ENCODE measurements at regions not wholly inside any gene's neighbourhood (a gene's known extent, or its start where the extent isn't known, plus 50 kb on each side); places are given as distances from the start of the nearest gene placed in this dataset.
"Not testable (repeated sequence)": the region's sequence is repeated elsewhere in the genome, so short reads cannot be mapped to it uniquely, and the experiment has no call there.

DNA sequence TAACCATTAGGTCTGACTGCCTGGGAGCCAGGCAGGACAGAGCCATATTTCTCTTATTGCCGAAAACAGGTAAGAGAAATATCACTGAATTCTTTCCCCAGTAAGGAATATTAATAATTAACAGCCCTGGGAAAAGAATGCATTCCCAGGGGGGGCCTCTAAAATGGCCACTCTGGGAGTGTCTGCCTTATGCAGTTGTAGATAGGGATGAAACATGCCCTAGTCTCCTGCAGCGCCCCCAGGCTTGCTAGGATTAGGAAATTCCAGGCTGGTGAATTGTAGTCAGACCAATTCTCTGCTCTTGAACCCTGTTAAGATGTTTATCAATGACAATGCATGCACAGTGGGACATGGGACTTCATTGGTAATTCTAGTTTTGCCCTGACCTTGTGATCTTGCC, 317.9 kb upstream of the GLI3 start:
- DNase-seq = not testable (repeated sequence)

DNA sequence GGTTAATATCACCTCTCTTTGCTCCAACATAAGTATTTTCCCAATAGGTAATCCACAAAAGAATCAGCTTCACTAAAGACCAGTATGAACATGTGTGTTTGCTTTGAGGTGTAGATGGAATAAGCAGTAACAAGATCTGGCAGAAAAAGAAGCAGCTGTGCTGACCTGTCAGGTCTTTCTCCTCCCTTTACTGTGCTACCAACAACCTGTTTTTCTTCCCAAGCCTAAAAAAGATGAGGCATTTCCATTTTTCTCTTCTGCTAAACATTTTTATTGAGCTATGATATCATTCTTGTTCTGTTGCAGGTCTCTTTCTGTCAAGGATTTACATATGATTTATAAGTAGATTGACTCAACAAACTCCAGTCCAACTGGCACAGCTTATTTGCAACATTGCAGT, 315.2 kb upstream of the GLI3 start:
- no peak for DNase-seq

DNA sequence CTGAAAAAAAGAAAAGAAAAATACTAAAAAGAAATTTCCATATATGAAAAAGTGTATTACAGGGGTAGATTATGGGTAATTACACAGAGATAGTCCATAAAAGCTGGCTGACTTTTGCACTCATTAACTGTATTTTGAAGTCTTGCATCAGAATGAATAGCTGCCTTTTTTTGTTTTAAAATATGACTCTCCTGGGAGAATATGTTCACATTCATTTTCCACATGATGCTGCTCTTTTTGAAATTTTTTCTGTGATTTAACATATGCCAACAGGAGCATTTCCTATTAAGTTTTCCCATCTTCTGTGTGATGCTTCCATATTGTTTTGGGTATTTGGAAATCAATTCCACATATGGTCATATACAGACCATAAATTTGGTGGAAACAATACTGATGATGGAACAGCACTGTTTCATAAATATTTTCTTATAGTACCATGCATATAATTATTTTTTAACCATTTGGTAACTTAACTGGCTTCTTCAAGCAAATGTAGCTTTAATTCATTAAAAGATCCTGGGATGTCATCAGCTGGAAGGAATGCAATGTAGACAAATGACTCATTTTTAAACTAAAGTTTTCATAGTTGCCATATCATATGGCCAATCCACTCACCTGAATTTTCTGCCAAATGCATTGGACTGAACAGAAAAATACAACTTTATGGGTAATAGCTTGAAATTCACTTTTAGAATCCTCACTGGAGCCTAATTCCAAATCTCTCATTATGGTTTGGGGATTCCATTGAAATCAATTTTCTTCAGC, 313.9 kb upstream of the GLI3 start:
- DNase-seq = no peak

DNA sequence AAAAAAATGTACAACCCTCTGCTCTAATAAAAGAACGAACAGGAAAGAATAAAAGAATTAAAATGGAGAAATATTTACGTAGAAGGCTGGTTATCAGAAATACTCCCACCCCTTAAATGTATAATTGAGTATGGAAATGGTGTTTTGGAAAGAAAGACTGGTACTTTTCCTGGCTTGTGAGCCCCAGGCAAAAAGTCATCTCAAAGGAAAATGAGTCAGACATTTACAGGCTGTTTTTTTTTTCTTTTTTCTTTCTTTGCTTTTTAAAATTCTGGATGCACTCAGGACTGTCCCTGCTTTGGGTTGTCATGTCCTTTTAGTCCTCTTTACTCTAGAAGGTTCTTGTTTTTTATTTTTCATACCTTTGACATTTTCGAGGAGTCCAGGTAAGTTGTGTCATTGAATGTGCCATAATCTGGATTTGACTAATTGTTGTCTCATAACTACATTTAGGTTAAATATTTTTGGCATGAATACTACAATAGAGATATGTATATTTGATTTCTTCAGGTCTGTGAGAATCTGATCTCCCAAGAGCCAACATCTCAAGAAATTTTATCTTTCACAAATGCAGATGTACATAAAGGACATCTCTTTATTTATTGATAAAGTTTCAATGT, 313.0 kb upstream of the GLI3 start:
- DNase-seq = no peak

DNA sequence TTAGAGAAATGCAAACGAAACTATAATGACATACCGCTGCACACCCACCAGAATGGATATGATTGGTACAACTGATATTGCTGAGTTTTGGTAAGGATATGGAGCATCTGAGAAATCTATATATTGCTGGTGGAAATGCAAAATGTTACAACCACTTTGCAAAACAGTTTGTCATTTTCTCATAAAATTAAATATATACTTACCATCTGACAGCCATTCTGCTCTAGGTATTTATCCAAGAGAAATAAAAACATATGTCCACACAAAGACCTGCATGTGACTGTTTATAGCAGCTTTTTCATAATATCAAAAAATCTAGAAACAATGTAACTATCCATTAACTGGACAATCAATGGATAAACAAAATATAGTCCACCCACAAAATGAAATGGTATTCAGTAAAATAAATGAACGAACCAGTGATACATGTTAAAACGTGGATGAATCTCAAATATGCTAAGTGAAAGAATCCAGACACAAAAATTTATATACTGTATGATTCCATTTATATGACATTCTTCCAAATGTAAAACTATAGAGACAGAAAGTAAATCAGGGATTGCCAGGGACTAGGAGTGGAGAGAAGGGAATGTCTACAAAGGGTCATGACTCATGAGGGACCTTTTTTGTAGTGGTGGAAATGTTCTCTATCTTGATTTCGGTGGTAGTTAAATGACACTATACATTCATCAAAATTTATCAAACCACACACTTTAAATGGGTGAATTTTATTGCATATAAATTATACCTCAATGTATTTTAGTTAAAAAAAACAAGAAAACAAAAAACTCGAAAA, 312.0 kb upstream of the GLI3 start:
- no peak for DNase-seq

DNA sequence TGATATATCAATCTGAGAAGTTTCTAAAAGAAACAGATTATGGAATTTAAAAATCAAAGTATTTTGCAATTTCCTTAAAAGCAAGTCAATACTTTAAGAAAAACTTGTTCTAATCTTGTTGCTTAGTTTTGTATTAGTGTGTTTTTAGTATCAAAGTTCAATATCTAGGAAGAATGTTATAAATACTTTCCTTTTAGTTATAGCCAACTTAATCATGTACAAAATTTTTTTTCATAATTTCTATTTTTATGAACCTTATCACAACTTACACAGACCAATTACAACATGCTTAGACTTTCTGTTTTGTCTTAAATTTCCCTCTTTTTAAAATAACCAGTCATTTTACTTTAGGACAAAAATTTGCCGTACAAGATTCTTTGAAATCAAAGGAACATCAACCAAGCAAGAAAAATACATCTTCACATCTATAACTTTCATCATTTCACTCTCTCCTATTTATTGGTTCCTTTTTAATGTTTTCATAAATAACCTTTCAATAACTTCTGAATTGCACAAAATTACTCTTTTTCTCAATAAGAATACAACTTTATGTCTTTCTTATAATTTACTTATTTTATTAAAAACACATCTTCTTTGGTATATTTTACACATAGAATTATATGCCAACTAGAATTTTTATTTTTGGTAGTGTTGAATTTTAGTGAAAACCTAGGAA, 308.2 kb upstream of the GLI3 start:
- no peak for DNase-seq

DNA sequence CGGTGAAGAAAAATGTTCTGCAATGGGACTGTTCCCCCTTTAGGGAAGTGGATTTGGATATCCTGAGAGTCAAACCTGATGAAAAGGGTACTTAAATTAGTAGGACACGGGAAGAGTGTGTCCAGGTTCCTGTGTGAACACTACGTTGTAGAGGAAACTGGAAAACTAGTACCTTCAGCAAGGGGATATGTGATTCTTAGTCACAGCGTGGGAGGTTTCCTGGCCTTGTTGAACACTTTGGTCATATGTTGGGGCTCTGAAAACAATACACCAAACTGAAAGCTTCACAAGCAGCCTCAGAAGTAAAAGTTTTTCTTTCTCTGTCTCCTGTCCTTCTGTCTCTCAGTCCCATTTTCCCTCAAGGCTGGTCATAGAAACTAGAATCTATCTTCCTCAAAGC, 306.9 kb upstream of the GLI3 start:
- DNase-seq = no peak

DNA sequence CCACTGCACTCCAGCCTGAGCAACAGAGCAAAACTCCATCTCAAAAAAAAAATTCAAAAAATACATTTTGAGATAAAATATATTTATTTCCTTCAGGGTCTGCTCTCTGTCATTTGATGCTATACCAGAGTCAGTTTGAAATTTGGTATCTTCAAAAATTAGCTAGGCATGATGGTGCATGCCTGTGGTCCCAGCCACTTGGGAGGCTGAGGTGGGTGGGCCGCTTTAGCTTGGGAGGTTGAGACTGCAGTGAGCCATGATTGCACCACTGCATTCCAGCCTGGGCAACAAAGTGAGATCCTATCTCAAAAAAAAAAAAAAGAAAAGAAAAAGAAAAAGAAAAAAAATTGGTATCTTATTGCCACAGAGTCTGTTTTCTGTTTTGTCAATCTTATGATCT, 305.4 kb upstream of the GLI3 start:
- not testable (repeated sequence) for DNase-seq

DNA sequence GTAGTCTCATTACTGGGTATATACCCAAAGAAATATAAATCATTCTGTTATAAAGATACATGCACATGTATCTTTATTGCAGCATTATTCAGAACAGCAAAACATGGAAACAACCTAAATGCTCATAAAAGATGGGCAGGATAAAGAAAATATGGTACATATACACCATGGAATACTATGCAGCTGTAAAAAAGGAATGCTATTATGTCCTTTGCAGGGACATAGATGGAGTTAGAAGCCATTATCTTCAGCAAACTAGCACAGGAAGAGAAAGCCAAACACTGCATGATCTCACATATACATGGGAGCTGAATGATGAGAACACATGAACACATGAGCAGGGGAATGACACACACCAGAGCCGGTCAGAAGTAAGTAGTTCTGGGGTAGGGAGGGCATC, 297.4 kb upstream of the GLI3 start:
- DNase-seq = no peak

DNA sequence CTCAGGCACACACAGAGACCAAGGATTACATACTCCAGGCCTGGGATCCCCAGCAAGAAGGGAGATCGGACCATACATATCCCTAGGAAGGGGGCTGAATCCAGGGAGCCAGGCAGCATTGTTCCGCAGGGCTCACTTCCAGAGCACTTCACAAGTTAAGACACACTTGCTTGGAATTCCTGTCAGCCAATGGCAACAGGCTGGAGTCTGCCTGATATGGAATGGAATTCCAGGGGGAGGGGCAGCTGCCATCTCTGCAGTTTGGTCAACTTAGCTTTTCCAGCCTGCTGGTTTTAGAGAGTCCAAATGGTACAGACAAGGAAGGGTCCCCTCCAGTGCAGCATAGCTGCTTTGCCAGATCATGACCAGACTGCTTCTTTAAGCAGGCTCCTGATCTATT, 290.0 kb upstream of the GLI3 start:
- no peak for DNase-seq

DNA sequence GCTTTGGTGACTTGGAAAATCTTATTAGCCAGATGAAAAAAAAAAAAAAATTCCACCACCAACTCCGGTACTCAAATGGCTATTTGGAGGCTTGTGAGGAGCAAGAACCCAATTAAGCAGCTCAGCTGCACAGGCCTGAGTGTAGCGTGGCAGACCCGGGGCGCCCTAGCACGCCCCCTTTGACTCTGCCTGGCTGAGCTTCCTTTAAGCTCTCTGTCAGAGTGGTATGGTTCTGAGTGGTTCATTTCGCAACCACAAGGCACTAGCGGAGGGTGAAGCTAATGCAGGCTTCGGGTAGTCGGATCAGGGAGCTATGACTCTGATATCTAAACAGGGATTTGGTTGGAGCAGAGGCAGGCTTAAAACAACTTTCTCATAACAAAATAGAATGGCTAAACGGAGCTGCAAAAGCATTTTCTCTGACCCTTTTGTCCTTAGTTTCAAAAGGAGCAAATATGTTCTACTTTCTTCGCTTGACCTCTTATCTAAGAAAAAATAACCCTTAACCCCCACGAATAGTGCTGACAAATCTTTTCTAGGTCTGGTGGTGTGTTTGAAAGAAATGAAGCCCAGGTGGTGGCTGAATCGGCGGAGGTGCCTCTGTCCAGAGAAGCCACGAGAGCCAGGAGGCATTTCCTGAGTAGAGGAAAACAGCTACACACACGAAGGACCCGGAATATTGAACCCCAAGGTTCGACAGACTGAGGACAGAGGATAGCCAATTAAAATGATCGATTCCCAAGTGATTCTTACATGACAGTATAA, 285.4 kb upstream of the GLI3 start:
- DNase-seq = no peak

DNA sequence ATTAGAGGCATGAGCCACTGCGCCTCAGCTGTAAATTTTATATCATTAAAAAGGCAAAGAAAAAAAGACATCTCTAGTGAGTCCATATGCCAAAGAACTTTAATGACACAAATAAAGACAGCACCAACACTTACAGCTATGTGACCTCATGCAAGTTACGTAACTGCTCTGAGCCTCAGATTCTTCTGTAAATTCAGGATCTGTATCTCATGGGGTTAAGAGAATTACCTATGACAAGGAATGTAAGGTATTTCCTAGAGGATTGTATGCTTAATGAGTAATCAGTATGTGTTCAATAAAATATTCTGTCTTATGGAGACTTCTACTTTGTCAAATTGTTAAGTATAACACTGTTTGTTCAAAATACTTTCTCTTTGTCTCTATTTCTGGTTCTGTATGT, 274.0 kb upstream of the GLI3 start:
- no peak for DNase-seq

DNA sequence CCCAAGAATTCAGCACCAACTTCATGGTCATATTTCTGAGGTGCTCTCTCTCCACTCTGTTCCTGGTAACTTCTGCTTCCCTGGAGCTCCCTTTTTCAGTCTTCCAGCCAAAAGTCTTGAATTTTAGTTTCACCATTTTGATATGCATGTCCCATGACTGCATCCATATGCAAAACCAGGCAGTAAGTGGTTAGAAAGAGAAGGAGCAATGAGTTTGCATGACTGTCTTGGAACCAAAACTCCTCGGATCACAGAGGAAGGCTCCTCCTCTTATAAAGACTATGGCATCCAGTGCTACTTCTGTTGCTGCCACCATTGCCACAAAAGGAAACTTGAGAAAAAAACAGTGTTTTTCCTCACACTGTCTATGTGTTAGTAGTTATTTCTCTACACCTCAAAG, 269.1 kb upstream of the GLI3 start:
- no peak for DNase-seq

DNA sequence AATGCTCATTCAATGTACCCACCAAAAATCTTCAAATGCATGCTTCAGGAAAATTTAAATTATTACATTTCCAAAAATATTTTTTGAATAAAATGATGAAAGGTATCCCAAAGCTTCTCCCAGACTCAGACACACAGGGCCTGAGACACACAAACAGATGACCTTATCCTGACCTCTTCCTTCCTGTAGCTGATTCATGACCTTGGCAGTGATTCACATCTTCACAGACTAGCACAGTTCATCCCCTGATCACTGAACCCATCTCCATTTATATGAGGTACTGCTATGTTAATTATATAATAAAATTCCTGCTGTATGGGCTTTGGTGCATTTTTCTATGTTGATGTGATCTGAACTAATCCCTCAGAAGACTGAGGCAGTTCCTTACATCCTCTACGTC, 265.0 kb upstream of the GLI3 start:
- no peak for DNase-seq

DNA sequence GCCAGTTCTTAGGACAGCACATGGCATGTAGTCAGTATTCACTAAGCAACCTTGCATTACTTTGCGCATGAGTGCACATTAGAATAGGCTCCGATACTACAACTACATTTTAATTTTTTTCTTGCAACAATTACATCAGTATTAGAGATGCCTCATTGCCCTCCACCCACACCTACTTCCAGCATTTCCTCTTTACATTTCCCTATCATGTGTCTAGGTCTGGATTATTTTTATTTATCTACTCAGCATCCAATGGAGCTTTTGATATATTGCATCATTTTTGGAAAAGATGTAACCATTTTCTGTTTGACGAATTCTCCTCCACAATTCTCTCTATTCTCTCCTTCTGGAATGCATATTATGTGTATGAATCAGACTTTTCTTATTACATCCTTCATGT, 258.2 kb upstream of the GLI3 start:
- DNase-seq = no peak

DNA sequence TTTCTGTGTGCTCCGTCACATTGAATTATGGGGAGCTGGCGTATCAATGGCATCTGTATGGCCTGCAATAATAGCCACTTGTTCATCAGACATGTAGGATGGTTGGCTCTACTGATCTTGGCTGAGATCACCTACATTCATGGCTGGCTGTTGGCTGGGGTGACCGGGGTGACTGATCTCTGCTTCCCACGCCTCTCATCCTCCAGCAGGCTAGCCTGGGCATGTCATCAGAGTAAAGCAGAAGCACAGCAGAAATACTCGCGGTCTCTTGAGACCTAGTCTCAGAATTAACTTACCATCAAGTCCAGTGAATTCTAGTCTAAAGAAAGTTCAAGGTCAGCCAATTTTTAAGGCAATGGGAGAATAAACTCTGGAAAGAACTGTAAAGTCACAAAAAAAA, 257.7 kb upstream of the GLI3 start:
- DNase-seq = no peak

DNA sequence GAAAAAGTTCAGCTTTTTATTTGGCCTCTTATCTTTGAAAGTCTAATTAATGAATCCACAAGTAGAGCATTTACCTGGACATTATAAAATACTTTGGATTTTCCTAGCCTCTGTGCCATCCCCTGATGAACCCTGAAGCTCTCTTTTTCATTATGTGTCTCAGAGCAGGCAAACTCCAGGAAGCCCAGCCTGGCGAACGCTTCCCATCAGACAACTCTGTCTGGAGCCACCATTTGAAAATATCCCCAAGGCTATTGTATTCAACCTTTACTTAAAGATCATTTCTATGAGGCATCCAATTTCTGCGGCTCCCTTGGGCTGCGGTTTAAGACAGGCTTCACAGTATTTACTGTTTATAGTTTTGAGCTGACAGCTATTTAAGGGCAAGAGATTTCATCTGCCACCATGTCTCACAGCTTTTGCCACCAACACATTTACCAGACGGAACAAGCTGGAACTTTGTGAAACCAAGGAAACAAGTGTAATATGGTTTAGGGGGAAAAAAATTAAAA, 257.2 kb upstream of the GLI3 start:
- no peak for DNase-seq

DNA sequence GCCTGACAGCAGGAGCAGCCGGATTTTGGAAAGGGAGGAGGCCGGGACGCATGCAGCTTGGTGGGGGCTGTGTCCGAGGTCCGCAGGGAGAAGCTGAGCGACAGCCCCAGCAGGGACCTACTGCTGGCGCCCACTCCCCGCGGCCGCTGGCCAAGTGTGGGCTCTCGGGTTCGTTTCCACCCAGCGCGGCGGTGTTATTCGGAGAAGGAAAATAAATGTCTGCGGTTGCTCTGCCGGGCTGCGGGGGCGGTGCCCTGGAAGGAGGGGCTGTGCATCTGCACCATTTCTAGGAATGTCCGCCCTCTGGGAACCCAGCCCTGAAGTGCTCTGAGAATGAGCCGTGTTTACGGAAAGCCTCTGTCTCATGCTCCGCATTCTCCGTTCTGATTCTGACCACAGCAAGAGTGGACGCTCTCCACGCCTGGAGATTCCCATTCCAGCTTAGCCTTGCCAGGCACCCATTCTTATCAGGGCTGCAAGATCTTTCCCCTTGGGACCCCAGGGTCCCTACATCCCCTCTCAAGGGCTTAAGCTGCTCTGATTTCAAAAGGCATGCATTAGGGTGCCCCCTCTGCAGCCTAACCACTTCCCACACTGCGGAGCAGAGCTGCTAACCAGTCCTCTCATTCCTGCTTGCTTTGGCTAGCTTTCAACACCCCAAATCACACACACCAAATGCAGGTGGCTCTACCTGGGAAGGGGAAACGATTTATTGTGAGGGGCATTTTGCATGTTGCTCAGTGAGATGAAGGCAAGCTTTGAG, 256.6 kb upstream of the GLI3 start:
- peak; percentile 3 for DNase-seq

DNA sequence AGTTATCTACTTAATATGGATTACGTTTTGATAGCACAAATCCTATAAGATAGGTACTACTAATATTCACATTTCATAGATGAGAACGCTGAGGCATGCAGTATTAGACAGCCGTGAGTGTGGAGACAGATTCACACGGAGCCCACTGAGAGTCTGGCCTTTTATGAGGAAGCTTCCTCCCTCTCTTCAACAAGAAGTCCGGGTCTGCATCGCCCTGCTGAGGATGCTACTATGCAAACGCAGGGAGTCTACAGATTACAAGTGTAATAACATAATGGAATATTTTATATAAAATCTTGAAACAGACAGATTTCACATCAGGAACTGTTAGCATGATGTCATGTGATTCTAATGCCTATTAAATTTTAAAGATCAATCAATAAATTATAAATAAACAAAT, 255.9 kb upstream of the GLI3 start:
- no peak for DNase-seq

DNA sequence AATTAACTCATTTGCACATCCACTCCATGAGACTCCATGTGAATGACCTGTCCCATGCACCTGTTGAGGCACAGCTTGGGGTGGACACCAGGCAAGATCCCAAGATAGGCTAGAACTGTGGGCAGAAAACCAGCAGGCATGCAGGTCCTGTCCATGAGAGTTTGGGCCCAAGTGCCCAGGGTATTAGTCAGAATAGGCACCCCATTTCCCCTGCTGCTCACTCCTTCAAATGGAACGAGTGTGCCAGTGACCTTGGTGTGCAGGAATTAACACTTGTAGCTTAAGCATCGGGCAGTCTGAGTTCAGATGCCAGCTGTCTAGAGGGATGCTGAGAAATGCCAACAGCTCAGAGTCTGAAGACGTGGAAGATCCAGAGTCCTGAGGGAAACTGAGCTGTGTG, 254.1 kb upstream of the GLI3 start:
- DNase-seq = no peak

DNA sequence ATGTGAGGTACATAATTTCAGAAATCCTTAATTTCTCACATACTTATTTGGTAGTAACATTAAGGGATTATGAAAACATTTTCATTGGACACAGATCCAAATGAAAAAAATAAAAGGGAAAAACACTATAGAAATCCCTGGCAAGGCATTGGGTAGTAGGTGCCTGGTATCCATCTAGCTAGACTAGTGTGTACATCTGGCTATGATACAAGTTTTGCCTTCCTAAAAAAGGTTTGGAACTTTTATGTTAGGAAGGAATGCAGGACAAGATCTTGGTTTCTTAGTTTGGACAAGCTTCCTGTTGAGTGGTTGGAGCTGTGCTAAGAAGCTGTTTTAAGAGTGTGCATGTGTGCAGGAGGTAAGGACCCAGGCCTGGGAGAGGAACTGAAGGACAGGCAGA, 252.3 kb upstream of the GLI3 start:
- DNase-seq = no peak

DNA sequence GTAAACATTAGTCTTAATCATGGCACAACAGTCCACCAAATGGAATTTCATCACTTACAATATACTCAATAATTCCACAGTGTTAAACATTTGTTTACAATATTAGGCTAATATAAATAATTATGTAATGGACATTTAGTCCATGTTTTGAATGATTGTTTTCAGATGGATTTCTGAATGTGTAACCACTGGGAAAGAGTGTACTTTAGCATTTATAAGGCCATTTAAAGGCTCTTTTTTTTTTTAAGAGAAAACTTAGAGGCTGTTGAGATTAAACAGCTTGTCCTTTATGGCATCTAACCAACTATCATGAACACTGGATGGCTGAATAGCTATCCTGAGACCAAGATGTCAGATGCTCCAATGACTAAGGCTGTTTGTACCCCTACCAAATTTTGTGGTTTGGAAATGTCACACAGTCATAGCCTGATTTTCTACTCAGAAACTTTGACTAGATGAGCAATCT, 248.3 kb upstream of the GLI3 start:
- no peak for DNase-seq
